OCI-LY3 (cell line): ENCODE measurements at regions not wholly inside any gene's neighbourhood (a gene's known extent, or its start where the extent isn't known, plus 50 kb on each side); places are given as distances from the start of the nearest gene placed in this dataset.
"Not testable (repeated sequence)": the region's sequence is repeated elsewhere in the genome, so short reads cannot be mapped to it uniquely, and the experiment has no call there.

ENCODE experiments used
- H2AFZ ChIP-seq: fragments of 200-600, 300-600 bp; shearing (Covaris generic); 2 replicates; pipeline ENCODE4 v1.6.0; 2014; ENCODE audit warnings: antibody characterized with exemption, low read depth, low read length
- H3K27ac ChIP-seq: fragments of 200-600, 300-600 bp; sonication (generic); 2 replicates; pipeline ENCODE4 v1.5.1; 2014; ENCODE audit warnings: mild to moderate bottlenecking, low read length, moderate library complexity, mixed read lengths
- H3K27me3 ChIP-seq: fragments of 200-600, 300-600 bp; sonication (generic); 2 replicates; pipeline ENCODE4 v1.6.1; 2014; ENCODE audit warnings: low read depth, low read length, mixed read lengths
- H3K36me3 ChIP-seq: fragments of 200-600, 300-600 bp; sonication (generic); replicated peaks from 2 replicates; pipeline ENCODE3; 2014; ENCODE audit warnings: low read depth, low read length, mixed read lengths
- H3K4me1 ChIP-seq: fragments of 300-600, 200-600 bp; sonication (generic); 2 replicates; pipeline ENCODE4 v1.6.1; 2014; ENCODE audit warnings: low read length, mixed read lengths
- H3K4me2 ChIP-seq: fragments of 200-600, 300-600 bp; sonication (generic); 2 replicates; pipeline ENCODE4 v1.6.1; 2014; ENCODE audit warnings: low read length, mixed read lengths
- H3K4me3 ChIP-seq: fragments of 300-600, 200-600 bp; sonication (generic); 2 replicates; pipeline ENCODE4 v1.5.1; 2014; ENCODE audit warnings: antibody characterized with exemption, mild to moderate bottlenecking, low read length, moderate library complexity
- H3K79me2 ChIP-seq: fragments of 300-600, 200-600 bp; shearing (Covaris generic); 2 replicates; pipeline ENCODE4 v1.6.1; 2014; ENCODE audit warnings: mild to moderate bottlenecking, low read length, mixed read lengths
- H3K9ac ChIP-seq: fragments of 300-600, 200-600 bp; shearing (Covaris generic); 2 replicates; pipeline ENCODE4 v1.6.0; 2014; ENCODE audit warnings: mild to moderate bottlenecking, low read length, moderate library complexity
- H3K9me3 ChIP-seq: fragments of 200-600, 300-600 bp; shearing (Covaris generic); 2 replicates; pipeline ENCODE4 v1.6.1; 2014; ENCODE audit warnings: low read length, mixed read lengths; ENCODE audit not compliant: insufficient read depth
- H4K20me1 ChIP-seq: fragments of 200-600, 300-600 bp; sonication (generic); 2 replicates; pipeline ENCODE4 v1.6.1; 2016; ENCODE audit warnings: low read length, mixed read lengths; ENCODE audit not compliant: insufficient read depth
- EZH2phosphoT487 ChIP-seq: fragments of 200-600 bp; shearing (Covaris generic); IDR thresholded peaks from 2 replicates; pipeline ENCODE4 v1.6.1; 2018; ENCODE audit warnings: antibody characterized with exemption, mixed run types, low read depth
- TF ChIP-seq, protein P1 (sequence below): fragments of 200-600, 300-600 bp; sonication (generic); IDR thresholded peaks from 2 replicates; pipeline ENCODE4 v1.5.1; 2014; ENCODE audit warnings: antibody characterized with exemption, low read length, low read depth

DNA sequence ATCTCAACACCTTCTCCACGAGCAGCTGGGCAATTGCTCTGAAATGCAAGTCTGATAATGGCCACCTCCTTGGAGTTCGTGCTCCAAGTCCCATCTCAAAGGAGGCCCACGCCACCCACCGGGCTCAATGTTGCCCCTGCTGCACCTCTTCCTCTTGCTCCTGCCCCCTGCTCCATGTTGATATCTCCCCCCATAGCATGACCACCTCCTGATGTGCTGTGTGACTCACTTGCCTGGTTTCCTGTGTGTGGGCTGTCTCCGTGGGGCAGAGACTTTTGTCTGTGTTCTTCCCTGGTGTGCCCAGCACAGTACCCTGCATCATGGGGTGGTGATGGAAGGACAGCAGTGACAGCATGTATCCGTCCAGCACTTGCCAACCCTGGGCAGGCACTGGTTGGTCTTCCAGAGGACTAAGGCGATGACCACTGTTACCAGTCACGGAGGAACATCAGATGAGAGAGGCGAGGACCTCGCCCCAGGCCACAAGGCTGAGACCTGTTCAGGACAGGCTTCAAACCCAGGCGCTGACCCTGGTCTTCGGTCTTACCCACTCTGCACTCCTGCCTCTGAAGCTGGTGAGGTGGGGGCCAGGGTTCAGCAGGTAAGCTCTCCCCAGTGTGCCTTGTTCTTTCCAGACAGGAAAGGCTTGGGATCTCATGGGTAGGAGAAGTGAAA lies 104.6 kb upstream of the LRPAP1 start:
- Histone ChIP-seq H3K4me1 (no peaks in the 10 kb centered on the region), H3K4me2 (no peak overlapping the region), H3K27me3 (peaks cover 9% of the 10 kb centered on the region), H3K9ac (no peak overlapping the region), H3K79me2 (no peaks in the 10 kb centered on the region), H2AFZ (no peak overlapping the region), H3K4me3 (no peak overlapping the region), H4K20me1 (no peaks in the 10 kb centered on the region), H3K9me3 (no peaks in the 10 kb centered on the region), H3K27ac (no peak overlapping the region), H3K36me3 (no peaks in the 10 kb centered on the region)
- TF ChIP-seq, protein P1, sequence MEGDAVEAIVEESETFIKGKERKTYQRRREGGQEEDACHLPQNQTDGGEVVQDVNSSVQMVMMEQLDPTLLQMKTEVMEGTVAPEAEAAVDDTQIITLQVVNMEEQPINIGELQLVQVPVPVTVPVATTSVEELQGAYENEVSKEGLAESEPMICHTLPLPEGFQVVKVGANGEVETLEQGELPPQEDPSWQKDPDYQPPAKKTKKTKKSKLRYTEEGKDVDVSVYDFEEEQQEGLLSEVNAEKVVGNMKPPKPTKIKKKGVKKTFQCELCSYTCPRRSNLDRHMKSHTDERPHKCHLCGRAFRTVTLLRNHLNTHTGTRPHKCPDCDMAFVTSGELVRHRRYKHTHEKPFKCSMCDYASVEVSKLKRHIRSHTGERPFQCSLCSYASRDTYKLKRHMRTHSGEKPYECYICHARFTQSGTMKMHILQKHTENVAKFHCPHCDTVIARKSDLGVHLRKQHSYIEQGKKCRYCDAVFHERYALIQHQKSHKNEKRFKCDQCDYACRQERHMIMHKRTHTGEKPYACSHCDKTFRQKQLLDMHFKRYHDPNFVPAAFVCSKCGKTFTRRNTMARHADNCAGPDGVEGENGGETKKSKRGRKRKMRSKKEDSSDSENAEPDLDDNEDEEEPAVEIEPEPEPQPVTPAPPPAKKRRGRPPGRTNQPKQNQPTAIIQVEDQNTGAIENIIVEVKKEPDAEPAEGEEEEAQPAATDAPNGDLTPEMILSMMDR, result no peak
- TF ChIP-seq EZH2phosphoT487, result no peak

DNA sequence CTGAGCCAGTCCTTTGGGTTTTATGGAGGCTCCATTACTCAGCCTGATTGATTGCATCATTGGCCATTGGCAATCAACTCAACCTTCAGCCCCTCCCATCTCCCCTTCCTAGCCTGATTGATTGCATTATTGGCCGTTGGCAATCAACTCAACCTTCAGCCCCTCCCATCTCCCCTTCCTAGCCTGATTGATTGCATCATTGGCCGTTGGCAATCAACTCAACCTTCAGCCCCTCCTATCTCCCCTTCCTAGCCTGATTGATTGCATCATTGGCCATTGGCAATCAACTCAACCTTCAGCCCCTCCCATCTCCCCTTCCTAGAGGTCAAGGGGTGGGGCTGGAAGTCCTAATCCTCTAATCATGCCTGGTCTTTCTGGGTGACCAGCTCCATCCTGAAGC lies 103.8 kb upstream of the LRPAP1 start:
- H3K4me3 ChIP-seq, H3K4me2 ChIP-seq, H3K27me3 ChIP-seq, H2AFZ ChIP-seq, H3K36me3 ChIP-seq, H3K9me3 ChIP-seq, H3K27ac ChIP-seq, H3K9ac ChIP-seq, H3K4me1 ChIP-seq, H4K20me1 ChIP-seq, H3K79me2 ChIP-seq: not testable (repeated sequence)

DNA sequence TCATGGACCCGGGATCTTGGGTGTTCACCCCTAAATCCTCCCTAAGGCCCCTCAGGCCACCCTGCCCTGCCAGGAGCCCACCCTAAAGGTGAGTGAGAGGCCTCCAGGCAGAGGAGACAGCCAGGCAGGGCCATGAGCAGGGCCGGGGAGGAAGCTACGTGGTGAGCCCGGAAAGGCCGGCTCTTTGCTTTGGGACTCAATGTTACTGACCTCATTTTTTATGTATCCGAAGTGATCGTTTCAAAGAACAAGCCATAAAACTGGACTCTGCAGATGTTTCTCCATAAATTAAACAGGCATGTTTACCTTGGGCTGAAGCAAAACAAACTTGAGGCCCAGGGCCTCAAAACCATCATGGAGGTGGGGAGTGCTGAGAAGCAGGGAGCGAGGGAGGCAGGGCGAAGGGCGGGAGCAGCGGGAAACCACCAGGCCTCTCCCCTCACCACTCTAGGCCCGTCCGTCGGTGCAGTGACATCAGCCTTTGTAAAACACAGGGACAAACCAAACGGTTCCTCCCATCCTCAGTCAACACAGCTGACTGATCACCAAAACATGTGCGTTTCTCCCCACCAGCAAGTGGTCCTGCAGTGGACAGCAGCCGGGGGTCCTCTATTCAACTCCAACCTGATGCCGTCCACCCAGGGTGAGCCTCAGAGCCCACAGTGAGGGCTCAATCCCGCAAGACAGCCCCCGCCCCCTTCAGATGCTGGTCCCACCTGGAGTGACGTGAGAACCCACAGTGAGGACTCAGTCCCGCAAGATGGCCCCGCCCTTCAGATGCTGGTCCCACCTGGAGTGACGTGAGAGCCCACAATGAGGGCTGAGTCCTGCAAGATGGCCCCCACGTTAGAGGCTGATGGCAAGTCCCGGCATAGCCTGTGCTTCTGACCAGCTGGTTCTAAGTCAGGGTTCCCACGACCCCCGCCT lies 102.9 kb upstream of the LRPAP1 start:
- TF ChIP-seq EZH2phosphoT487, result no peak
- TF ChIP-seq, protein P1, result no peak
- Histone ChIP-seq H3K27ac (no peak overlapping the region), H2AFZ (no peak overlapping the region), H3K4me3 (no peak overlapping the region), H3K27me3 (peaks cover 6% of the 10 kb centered on the region), H3K4me2 (no peak overlapping the region), H3K9ac (no peak overlapping the region), H4K20me1 (no peaks in the 10 kb centered on the region), H3K79me2 (no peaks in the 10 kb centered on the region), H3K4me1 (no peaks in the 10 kb centered on the region), H3K36me3 (no peaks in the 10 kb centered on the region), H3K9me3 (no peaks in the 10 kb centered on the region)

DNA sequence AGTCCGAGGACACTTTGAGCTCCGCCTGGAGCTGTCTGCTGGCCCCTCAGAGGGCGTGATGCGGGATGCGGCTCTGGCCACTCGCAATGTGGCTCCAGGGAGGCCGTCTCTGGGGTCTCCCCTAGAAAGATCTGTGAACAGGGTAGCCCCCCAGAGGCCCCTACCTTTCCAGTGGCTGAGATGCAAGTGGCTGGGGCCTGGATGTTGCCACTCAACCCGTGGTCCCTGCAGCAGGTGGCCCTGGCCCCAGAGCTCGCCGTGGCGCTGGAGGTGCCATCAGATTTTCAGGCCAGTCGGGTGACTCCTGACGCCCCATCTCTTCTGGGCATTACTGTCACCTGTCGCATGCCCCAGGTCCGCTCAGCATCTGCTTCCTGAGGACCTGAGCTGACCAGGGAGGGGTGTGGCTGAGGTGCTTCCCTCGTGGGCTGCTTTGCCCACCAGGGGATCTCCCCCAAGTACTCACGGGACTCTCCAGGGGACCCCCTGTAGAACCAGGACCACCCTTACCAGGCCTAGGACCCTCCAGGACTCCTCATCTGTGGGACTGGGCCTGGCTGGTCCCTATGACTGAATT lies 102.1 kb upstream of the LRPAP1 start:
- H3K27ac ChIP-seq, result no peak overlapping the region
- H4K20me1 ChIP-seq, result no peaks in the 10 kb centered on the region
- TF ChIP-seq EZH2phosphoT487, result no peak
- TF ChIP-seq, protein P1, result no peak
- no peak overlapping the region for H3K4me2 ChIP-seq
- no peak overlapping the region for H3K4me3 ChIP-seq
- no peak overlapping the region for H2AFZ ChIP-seq
- H3K9ac ChIP-seq, result no peak overlapping the region
- H3K9me3 ChIP-seq, result no peaks in the 10 kb centered on the region
- H3K36me3 ChIP-seq, result no peaks in the 10 kb centered on the region
- no peaks in the 10 kb centered on the region for H3K79me2 ChIP-seq
- H3K4me1 ChIP-seq, result no peaks in the 10 kb centered on the region
- H3K27me3 ChIP-seq, result peaks cover 6% of the 10 kb centered on the region

DNA sequence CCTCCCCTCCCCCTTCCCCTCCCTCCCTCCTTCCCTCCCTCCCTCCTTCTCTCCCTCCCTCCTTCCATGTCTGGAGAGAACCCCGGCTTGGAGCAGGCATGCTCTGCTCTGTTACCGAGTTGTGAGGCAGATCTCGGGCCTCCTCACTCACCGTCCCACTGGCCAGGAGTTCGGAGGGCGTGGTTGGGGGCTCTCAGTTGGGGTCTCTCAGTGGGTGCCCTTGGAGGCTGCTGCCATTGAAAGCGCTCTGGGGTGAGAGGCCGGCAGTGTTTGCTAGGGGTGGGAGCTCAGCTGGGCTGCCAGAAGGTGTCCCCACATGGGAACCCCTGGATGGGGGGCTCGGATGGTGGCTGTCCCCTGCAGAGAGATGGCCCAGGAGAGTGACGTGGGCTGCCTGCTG lies 101.1 kb upstream of the LRPAP1 start:
- H3K27ac ChIP-seq, H3K9me3 ChIP-seq, H3K4me1 ChIP-seq, H2AFZ ChIP-seq, H3K9ac ChIP-seq, H3K4me2 ChIP-seq, H3K79me2 ChIP-seq, H3K4me3 ChIP-seq, H4K20me1 ChIP-seq, H3K27me3 ChIP-seq, H3K36me3 ChIP-seq: not testable (repeated sequence)

DNA sequence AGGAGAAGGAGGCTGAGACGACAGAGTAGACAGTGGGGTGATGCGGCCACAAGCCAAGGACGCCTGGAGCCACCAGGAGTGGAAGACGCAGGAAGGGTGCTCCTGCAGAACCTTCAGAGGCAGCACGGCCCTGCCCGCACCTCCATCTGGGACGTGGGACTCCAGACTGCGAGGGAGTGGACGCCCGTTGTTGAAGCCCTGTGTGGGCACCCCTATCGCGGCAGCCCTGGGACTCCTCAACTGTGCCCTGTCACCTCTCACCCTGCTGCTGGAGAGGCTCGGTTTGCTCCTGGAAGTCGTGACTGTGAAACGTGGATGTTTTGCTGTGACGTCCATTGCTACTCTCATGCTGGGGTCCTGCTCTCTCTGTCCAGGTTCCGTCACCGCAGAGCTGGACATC lies 100.6 kb upstream of the LRPAP1 start:
- H3K27ac ChIP-seq, H3K9me3 ChIP-seq, H3K36me3 ChIP-seq, H3K27me3 ChIP-seq, H4K20me1 ChIP-seq, H3K4me1 ChIP-seq, H3K4me3 ChIP-seq, H3K9ac ChIP-seq, H3K4me2 ChIP-seq, H2AFZ ChIP-seq, H3K79me2 ChIP-seq: not testable (repeated sequence)
